Lower leg skin (tissue), 3 donors: ENCODE measurements at regions not wholly inside any gene's neighbourhood (a gene's known extent, or its start where the extent isn't known, plus 50 kb on each side); places are given as distances from the start of the nearest gene placed in this dataset.

Experiments
- POLR2A ChIP-seq, 2 donors: fragments of 450-650 bp; IDR thresholded peaks; one replicate each; pipeline ENCODE4 v1.6.1; 2016 to 2017; ENCODE audit warnings: antibody characterized with exemption in 2 of 2, mild to moderate bottlenecking in 1 of 2, moderate library complexity in 1 of 2
- TF ChIP-seq, protein P1 (sequence below), 3 donors: fragments of 450-650 bp; IDR thresholded peaks; one replicate each; pipeline ENCODE4 v1.5.1; 2016; ENCODE audit warnings: antibody characterized with exemption in 3 of 3, mild to moderate bottlenecking in 3 of 3, moderate library complexity in 2 of 3

DNA sequence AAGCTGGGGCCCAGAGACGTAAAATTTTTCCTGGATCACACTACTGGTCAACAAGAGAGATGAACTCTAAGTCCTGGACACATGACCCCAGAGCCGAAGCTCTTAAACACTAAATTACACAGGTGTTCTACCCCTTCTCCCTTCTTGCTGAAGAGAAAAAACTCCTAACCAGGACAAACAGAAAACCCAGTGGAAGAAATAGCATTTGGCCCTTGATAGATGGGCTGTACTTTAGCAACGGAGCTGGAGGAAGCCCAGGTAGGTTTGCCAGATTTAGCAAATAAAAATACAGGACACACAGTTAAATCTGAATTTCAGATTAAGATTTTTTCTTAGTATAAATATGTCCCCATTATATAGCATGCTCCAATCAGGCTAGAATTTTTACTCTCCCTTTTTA is 72.7 kb downstream of the DIRAS3 start:
- TF ChIP-seq POLR2A (IDR thresholded peaks at IDR 0.05), result no peak
- TF ChIP-seq, protein P1, sequence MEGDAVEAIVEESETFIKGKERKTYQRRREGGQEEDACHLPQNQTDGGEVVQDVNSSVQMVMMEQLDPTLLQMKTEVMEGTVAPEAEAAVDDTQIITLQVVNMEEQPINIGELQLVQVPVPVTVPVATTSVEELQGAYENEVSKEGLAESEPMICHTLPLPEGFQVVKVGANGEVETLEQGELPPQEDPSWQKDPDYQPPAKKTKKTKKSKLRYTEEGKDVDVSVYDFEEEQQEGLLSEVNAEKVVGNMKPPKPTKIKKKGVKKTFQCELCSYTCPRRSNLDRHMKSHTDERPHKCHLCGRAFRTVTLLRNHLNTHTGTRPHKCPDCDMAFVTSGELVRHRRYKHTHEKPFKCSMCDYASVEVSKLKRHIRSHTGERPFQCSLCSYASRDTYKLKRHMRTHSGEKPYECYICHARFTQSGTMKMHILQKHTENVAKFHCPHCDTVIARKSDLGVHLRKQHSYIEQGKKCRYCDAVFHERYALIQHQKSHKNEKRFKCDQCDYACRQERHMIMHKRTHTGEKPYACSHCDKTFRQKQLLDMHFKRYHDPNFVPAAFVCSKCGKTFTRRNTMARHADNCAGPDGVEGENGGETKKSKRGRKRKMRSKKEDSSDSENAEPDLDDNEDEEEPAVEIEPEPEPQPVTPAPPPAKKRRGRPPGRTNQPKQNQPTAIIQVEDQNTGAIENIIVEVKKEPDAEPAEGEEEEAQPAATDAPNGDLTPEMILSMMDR (IDR thresholded peaks at IDR 0.05), result no peak
